GM21737 (cell line): ENCODE measurements at regions not wholly inside any gene's neighbourhood (a gene's known extent, or its start where the extent isn't known, plus 50 kb on each side); places are given as distances from the start of the nearest gene placed in this dataset.
"Not testable (repeated sequence)": the region's sequence is repeated elsewhere in the genome, so short reads cannot be mapped to it uniquely, and the experiment has no call there.

Experiments
- ATAC-seq: cut with Tn5 transposase; IDR thresholded peaks from one replicate; pipeline ENCODE4 v1.9.1; 2021; ENCODE audit warnings: mild to moderate bottlenecking, moderate library complexity; ENCODE audit not compliant: unreplicated experiment

DNA sequence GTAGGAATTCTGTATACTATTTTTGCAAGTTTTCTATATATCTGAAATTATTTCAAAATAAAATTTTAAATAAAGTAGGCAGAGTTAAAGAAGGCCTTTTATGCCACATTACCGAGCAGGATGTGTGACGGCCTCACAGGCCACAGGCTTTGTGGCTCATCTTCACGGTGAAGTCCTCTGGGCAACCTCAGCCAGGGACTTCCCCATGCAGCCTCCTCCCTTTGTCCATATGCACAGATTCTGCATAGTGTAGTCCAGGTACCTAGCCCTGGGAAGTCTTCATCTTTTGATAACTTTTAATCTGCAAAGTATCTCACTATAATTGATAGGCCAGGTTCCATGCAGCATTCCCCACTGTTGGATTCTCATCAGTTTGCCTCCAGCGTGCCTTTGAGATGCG, 62.8 kb downstream of the ARHGAP11B start:
- not testable (repeated sequence) for ATAC-seq

DNA sequence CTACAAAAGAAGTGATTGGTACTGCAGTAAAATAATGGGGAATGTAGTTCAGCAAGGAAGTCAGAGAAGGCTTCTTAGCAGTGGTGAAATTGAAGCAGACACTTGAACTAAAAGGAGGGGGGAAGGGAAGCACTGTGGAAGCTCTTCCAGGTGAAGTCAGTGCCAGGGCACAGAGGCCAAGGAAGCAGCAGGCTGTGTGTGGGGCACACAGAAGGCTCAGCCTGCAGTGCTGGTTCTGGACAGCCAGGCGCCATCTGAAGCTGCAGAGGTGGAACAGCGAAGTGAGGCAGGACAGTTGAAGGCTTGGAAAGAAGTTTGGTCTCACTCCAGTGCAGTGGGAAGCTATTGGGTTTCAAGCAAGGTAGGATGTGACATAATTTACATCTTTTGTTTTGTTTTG, 64.2 kb downstream of the ARHGAP11B start:
- not testable (repeated sequence) for ATAC-seq

DNA sequence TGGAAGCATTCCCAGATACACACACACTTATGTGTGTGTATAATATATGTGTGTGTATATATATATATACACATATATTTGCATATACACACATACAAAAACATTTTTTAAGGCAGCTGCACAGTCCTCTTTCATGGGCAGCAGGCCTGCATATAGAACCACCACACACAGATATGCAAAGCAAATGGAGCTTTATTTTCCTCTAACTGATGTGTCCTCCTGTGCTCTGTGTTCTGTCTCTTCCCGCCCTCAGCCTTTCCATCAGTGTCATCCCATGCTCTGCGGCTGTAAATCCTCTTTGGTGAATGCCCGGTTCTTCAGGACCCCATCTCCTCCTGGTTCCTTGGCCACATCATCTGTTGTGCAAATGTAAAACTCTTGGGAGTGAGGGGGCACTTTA, 69.9 kb downstream of the ARHGAP11B start:
- not testable (repeated sequence) for ATAC-seq

DNA sequence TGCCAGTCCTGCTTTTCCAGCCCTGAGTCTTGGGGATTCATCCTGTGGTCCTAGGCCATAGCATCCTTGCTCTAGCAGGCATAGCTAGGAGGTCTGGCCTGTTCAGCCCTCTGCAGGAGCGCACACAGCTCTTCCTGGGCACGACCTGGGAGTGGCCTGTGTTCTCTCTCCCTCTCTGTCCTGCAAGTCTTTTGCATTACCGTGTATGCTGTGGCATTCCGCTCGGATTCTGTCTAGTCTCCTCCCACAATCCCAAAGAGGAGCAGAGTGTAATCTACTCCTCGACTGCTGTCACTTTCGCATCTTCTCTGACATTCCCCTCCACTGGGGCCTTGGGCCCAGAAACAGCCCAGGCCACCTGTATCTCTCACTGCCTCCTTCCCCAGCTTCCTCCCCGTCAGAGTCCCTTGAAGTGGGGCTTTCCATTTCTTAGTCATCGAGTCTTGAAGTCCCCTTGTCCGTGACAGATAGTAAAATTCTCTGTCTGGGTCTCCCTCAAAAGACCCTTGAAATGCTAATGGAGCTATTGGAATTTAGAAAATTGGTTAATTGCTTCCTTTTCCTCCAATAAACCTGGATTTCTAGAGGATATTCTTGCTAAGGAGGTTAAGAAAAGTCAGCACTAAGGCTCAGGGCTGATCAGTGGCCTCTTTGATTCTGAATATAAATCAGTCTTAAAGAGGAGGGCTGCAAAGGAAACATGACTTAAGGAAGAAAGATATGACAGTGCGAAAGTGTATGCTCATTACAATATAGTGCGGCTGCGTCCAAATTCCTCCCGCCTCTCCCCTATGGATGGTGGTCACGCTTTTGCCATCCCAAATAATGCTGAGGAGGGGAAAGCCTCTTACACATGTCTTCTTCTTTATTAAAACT, 70.7 kb downstream of the ARHGAP11B start:
- ATAC-seq, result peak; percentile 67

DNA sequence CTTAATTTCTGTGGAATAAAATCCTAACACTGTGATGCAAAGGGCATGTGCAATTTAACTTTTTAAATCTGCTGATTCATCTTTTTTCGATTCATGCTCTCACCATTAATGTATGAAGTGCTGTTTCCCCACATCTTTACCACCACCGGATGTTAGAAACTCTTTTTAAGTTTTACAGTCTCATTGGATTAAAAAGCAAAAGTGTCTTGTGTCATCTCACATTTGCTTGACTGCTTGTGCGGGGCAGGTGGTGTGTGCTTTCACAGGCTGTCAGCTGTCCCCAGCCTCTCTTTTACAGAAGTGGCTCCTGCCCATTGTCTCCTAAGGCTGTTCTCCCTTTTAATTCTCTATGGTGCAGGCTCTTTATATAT, 71.4 kb downstream of the ARHGAP11B start:
- peak; percentile 60 for ATAC-seq

DNA sequence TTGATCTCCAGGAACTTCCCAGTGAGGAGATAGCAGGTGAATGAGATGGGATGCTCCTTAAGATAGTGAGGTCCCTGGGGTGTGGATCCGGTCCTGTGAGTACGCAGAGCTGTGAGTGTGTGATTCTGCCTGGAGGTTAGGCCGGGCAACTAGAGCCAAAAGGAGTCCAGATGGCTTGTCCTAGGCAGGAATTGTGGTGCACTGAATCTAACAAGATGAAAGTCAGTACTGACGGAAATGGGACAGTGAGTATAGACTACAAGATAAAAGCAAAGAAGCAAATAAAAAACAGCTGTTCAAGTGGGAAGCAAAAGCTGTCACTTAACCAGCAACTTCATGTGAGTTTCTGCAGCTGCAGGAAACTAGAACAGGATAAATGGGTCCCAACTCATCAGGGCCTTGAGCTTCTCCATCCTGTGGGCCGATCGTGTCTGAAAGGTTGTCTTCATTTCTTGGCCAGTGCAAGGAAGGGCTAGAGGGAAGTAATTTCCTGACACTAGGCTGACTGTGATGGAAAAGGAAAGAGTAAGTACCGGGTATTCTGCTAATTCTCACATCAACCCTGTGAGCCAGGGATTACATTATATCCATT, 74.2 kb downstream of the ARHGAP11B start:
- ATAC-seq, result not testable (repeated sequence)

DNA sequence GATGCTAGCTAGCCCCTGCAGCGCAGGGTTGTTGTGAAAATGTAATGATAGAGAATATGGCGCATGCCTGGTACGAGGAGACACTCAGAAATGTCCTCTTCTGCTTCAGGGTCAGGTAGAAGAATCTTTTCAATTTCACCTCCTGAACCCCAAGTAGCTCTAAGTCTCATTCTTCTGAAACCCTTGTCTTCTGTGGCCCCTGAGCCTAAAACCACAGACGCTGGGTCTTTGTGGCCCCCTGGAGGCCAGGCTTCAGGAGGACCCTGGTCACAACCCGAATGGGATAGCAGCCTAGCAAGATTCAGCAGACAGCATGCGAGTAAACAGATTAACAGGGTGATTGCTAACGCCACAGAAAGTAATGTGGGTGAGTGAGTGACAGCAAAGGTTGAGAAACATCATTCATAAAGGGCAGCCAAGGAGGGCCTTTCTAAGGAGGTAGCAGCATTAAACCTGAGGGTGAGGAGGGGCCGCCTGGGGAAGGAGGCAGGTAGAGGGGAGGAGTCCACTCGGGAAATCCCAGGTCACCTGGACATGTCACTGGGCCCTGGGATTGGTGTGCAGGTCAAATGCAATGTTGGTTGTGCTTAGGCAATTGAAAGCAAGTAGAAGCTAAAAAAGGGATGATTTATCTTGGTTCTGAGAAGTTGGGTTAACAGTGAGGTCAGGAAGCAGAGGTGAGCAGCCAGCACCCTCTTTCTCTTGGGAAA, 82.2 kb downstream of the ARHGAP11B start:
- not testable (repeated sequence) for ATAC-seq

DNA sequence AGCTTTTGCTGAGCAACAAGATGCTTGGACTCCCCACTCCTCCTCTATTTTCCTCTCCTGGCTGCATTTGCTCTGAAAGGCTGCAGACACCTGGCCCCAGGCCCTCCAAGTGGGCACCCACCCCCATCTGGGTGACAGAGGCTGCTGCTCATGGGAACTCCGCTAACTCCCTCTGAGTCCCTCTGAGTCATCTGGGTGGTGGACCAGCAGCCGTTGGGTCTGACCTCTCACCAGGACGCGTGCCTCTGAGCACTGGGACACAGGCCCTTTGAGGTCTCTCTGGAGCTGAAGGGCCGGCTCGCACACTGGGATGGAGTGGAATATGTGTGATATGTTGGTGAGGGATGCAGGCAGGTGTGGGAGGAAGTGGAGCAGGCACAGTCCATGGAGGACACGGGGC, 82.9 kb downstream of the ARHGAP11B start:
- not testable (repeated sequence) for ATAC-seq

DNA sequence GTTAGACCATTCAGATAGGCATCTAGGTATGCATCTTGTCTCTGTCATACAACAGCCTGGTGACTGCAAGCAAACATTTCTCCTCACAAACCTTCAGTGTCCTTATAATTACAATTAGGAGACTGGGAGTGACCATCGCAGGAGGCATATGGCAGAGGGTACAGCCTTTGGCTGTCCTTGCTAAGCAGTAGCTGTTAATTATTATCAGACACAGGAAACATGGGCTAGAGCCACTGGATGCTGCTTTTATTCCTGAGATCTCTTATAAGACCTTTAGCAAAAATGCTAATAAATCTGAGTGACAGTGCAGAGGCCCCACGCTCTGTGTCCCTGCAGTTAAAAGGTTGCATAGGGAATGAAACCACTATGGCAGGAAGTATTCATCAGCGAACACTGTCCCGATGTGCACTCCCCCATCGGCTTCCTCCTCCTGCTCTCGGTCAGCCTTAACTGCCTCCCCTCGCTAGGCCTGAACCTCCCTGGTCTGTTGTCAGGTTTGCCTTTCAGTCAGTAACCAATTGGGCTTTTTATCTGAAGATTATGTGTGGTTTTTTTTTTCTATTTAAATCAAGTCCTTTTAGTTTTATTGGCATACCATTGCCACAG, 92.2 kb downstream of the ARHGAP11B start:
- ATAC-seq, result not testable (repeated sequence)

DNA sequence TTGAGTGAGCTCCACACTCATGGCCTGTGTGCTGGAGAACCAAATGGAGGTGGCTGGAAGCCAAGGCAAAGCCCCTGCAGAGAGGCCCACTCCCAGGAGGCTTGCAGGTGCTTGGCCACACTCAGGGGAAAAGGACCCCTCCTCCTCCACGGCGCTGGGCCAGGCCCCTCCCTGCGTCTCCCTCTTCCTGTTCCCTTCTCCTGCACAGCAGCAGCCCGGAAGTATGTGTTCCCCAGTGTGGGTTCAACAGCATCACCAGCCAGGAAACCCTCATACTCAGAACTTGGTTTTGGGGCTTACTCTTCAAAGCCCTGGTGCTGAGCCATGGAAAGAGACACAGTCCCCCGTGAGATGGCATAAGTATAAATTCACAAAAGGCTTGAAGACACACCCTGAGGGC, 93.4 kb downstream of the ARHGAP11B start:
- not testable (repeated sequence) for ATAC-seq

DNA sequence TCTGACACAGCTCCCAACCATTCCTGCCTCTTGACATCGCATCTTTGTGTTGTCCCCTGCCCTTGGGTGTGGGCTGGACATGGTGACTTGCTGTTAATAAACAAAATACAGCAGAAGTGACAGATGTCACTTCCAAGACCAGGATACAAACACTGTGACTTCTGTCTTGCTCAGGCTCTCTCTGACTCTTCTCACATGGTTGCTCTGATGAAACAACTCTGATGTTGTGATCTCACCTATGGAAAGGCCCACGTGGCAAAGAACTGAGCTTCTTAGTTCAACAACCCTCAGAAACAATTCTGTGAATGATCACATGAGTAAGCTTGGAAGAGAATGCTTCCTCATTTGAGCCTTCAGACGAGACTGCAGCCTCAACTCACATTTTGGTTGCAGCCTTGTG, 94.9 kb downstream of the ARHGAP11B start:
- not testable (repeated sequence) for ATAC-seq

DNA sequence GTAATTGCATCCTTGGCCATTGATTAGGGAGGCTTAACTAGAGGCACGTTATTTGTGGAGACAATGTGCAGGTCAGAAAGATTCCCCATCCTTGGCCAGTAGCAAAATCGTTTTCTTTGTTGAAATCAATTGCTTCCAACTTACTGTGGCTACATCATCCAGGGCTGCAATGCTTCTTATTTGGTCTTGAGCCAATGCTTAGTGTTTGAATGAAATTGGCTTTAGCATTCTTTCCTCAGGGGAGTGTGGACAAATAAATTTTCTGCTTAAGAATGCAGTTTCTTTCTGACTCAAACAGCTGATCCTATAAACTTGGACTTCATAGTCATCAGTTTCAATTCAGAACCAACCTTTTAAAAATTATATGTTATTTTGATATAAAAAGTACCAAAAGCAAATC, 95.6 kb downstream of the ARHGAP11B start:
- ATAC-seq, result not testable (repeated sequence)

DNA sequence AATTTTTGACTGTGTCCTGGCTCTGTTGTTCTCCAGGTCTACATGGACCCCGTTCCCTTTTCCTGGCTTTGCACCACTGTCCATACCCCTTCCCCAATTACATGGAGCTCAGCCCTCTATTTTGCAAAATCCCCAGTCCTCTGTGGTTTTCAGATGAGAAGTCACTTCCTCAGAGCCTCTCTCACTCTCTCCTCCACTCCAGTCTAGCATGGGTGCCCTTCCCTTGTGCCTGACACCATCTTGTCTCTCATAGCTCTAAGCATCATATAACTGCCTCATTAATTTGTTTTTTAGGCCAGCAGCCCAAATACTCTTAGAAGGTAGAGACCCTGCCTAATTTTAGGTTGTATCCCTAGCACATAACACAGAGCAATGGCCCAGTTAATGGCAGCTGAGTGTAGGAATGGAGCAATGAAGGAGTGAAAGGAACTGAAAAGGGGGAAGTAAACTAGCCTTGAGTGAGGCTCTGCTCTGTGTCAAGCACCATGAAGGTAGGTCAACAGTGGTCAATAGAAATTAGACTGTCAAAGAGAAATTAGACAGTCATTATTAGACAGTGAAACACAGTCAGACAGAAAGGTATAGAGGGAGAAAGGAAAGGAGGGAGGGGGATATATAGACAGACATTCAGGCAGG, 97.7 kb downstream of the ARHGAP11B start:
- not testable (repeated sequence) for ATAC-seq

DNA sequence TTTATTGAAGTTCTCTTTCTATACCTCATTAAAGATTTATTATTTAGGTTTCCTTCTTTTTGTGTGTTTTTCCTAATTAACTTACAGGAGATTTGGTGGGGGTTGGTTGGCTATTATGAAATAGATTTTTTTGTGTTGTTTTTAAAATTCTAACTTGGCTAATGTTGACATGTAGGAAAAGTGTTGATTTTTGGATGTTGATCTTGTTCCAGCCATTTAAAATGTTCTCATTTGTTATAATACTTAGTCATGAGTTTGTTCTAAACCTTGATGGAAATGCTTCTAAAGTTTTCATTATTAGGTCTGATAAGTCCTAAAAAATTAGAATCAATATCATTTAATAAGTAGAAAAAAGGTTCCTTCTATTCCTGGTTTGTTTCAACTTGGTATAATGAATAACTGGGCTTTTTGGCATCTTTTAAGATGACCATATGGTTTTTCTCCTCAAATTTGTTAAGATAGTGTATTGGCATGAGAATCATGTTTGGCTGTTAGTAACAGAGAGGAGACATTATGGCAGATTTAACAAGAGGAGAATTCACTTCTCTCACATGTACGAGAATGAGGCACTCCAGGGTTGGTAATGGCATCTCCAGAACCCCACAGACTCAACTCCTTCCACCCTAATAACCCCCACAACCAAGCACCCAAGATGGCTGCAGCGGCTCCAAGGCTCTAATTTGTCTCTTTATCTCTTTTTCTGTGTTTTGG, 104.1 kb downstream of the ARHGAP11B start:
- not testable (repeated sequence) for ATAC-seq

DNA sequence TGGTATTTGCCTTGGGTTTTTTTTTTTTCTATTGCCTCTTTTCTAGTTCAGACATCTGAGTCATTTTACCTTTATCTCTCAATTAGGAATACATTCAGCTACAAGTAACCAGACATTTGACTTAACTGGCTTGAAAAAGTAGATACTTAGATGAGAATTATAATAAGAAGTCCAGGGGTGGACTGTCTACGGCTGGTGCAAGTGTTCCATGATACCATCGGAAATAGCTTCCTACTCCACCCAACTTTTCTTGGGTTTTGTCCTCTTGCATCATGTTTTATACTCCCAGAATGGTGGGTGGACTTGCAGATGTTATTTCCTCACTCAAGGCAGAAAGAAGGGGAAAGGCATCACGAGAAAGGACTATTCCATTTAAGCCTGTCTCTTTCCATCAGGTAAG, 104.7 kb downstream of the ARHGAP11B start:
- ATAC-seq, result not testable (repeated sequence)

DNA sequence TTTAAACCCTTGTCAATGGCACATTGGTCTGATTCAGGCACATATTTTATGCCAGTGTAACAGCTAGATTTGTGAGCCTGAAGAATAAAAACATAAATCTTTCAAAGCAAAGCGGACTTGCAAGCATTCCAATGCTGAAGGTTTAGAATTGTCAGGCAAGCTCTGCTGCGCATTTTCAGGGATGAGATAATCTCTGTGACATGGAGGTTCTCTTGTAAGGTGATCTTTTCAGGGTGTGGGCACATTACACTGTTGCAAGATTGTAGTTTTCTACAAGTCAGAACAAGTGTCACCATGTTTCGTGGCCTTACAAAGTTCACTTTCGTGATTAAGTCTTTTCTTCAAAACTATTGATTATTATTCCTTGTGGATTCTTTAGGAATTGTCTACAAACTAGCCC, 106.2 kb downstream of the ARHGAP11B start:
- ATAC-seq, result not testable (repeated sequence)

DNA sequence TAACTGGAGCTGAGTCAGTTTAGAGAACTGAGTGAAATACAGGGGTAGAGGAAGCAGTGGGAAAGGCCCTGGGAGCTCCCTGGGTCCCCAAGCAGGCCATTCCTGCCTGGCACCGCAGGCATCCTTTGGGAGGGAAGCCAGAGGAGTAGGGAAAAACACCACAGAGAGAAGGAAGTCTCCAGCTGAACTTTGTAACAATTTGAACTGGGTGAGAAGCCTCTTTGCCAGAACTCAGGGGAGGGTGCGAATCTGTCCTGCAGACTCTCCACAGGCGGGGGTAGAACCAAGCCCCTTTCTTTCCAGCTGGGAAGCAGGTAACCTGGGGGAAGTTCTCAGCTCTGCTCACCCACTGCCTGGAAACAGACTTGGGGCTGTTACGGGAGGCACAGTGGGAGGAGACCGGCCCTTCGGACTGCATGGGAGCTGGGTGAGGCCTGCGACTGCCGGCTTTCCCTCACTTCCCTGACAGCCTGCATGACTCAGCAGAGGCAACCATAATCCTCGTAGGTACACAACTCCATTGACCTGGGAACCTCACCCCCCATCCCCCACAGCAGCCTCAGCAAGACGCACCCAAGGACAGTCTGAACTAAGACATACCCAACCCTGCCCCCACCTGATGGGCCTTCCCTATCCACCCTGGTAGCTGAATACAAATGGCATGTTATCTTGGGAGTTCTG, 110.1 kb downstream of the ARHGAP11B start:
- ATAC-seq, result not testable (repeated sequence)

DNA sequence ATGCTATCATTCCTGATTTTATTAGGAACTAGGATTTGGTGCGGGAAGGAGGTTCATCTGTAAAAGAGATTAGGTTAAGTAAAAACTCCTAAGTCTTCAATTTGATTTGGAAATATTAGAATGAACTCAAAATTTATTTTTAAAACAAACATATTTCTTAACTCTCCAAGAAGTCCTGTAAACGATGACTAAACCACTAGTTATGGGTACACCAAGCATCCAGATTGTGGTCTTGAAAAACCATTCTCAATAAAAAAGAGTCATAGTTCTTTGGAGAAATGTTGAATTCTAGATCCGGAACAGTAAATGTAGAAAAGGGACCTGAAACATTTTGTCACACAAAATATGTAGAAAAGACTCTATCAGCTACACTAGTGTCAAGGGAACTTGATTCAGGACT, 116.9 kb downstream of the ARHGAP11B start:
- not testable (repeated sequence) for ATAC-seq

DNA sequence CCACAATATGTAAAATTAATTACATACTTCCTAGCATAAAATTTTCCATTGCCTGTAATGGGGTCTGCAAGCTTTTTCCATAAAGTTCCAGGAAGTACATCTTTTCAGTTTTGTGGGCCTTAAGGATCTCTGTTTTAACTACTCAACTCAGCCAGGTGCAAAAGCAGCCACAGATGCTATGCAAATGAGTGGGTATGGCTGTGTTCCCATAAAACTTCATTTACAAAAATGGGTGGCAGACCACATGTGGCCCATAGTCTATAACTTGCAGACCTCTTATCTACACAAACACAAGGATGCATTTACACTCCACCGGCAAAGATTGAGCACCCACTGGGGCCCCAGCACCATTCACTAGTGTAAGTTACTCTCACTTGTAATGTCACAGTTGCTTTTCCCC, 123.1 kb downstream of the ARHGAP11B start:
- not testable (repeated sequence) for ATAC-seq
